GM23248 (cell line): ENCODE measurements at regions not wholly inside any gene's neighbourhood (a gene's known extent, or its start where the extent isn't known, plus 50 kb on each side); places are given as distances from the start of the nearest gene placed in this dataset.

Experiments used
- EZH2 ChIP-seq: fragments of 200-600 bp; sonication (generic); IDR thresholded peaks from 2 replicates; pipeline ENCODE4 v1.6.1; 2018; ENCODE audit warnings: antibody characterized with exemption, mild to moderate bottlenecking; ENCODE audit not compliant: insufficient read depth, poor library complexity, severe bottlenecking
- EZH2phosphoT487 ChIP-seq: fragments of 200-600 bp; sonication (generic); IDR thresholded peaks from 2 replicates; pipeline ENCODE4 v1.6.1; 2018; ENCODE audit warnings: antibody characterized with exemption, moderate library complexity, mild to moderate bottlenecking, low read depth; ENCODE audit not compliant: insufficient read depth

DNA sequence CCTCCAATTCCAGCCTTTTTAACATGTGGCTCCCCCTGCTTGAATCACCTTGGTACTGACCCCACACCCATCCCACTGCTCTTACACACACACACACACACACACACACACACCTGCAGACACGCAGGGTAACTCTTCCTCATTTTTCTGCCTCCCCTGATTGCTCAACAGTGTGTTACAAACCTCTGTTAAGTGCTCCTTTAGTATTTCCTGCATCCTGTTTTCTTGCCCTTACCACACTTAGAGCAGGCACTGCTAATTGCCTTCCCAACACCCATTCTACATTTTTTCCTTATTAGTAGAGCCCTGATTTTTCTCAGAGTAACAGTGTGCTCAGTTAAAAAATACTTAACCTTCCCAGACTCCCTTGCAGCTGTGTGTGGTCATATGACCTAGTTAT, 184.0 kb downstream of the EBLN2 start:
- TF ChIP-seq EZH2phosphoT487 (no peak), EZH2 (no peak)
